ENCODE measurements at regions not wholly inside any gene's neighbourhood (a gene's known extent, or its start where the extent isn't known, plus 50 kb on each side); places are given as distances from the start of the nearest gene placed in this dataset.

GRCh38 chr6:163963205-163964120 is 548.9 kb downstream of the QKI start:
- Histone ChIP-seq H4K20me1 (no peaks in the 10 kb centered on the region), H3K27ac (no peak overlapping the region), H3K27me3 (no peaks in the 10 kb centered on the region), H3K9me3 (replicated peaks in 1 of 11) (no peaks in the 10 kb centered on the region), H3K4me1 (no peaks in the 10 kb centered on the region), H3K36me3 (no peaks in the 10 kb centered on the region), H3K4me2 (no peak overlapping the region), H3K4me3 (no peak overlapping the region), H3K9ac (no peak overlapping the region)
- no peak for TF ChIP-seq Cebpa-rat (IDR thresholded peaks at IDR 0.05)

- H3K4me1 ChIP-seq = no peaks in the 10 kb centered on the region
These were observed 548.2 kb downstream of the QKI start for GRCh38 chr6:163962627-163963117.

GRCh38 chr6:163960128-163960527 is 545.6 kb downstream of the QKI start:
- H3K27ac ChIP-seq = no peak overlapping the region

More at GRCh38 chr6:163962627-163963117, 548.2 kb downstream of the QKI start:
- Histone ChIP-seq H3K4me2 (no peak overlapping the region), H3K36me3 (no peaks in the 10 kb centered on the region), H3K27ac (no peak overlapping the region), H3K9ac (no peak overlapping the region), H3K4me3 (no peak overlapping the region), H4K20me1 (no peaks in the 10 kb centered on the region), H3K9me3 (replicated peaks in 1 of 11) (no peaks in the 10 kb centered on the region), H3K27me3 (no peaks in the 10 kb centered on the region)
- TF ChIP-seq Cebpa-rat (IDR thresholded peaks at IDR 0.05) = no peak

DNA sequence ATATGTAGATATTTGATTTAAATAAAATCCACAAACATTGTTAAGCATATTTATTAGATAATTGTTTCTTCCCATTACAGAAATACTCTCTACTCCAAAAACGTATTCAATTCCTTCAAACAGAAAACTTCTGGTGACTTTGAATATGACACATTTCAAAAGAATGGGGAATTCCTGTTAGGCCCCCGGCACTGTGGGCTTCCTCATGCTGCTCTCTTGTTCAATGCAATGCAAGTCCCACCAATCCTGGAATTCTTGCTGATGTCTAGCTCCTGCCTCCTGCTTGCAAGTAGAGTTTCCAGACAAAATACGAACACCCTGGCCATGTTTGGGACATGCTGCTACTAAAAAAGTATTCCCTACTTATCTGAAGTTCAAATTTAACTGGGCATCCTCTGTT is 544.1 kb downstream of the QKI start:
- Histone ChIP-seq H3K27me3 (no peaks in the 10 kb centered on the region), H3K4me2 (no peak overlapping the region)

More at GRCh38 chr6:163960128-163960527, 545.6 kb downstream of the QKI start:
- Histone ChIP-seq H3K9me3 (replicated peaks in 1 of 11) (no peaks in the 10 kb centered on the region), H4K20me1 (no peaks in the 10 kb centered on the region), H3K27me3 (no peaks in the 10 kb centered on the region), H3K4me3 (no peak overlapping the region), H3K4me2 (no peak overlapping the region), H3K9ac (no peak overlapping the region), H3K4me1 (0 out of 20 replicates have a peak, but pooled peaks cover 0 to 4% (median 0%) of the 10 kb centered on the region in 10 experiments), H3K36me3 (no peaks in the 10 kb centered on the region)
- no peak for TF ChIP-seq Cebpa-rat (IDR thresholded peaks at IDR 0.05)

GRCh38 chr6:163956571-163957407 is 542.3 kb downstream of the QKI start:
- H3K9ac ChIP-seq = no peak overlapping the region
- no peak for TF ChIP-seq Cebpa-rat (IDR thresholded peaks at IDR 0.05)
- peak overlapping the region in 2 of 11 experiments; percentile 41 to 52; a peak in 2 of 22 replicates for H3K4me2 ChIP-seq
- no peaks in the 10 kb centered on the region for H3K36me3 ChIP-seq
- no peak overlapping the region for H3K4me3 ChIP-seq
- H3K27me3 ChIP-seq = no peaks in the 10 kb centered on the region
- H3K9me3 ChIP-seq (replicated peaks in 1 of 11) = no peaks in the 10 kb centered on the region
- no peak overlapping the region for H3K27ac ChIP-seq
- no peaks in the 10 kb centered on the region for H4K20me1 ChIP-seq
- H3K4me1 ChIP-seq = 0 out of 20 replicates have a peak, but pooled peaks cover 0 to 4% (median 0%) of the 10 kb centered on the region in 10 experiments

More for the DNA sequence above, 544.1 kb downstream of the QKI start:
- no peak overlapping the region for H3K9ac ChIP-seq
- TF ChIP-seq Cebpa-rat (IDR thresholded peaks at IDR 0.05) = no peak
- H3K36me3 ChIP-seq = no peaks in the 10 kb centered on the region
- no peak overlapping the region for H3K4me3 ChIP-seq
- H4K20me1 ChIP-seq = no peaks in the 10 kb centered on the region
- no peaks in the 10 kb centered on the region for H3K9me3 ChIP-seq (replicated peaks in 1 of 11)
- H3K4me1 ChIP-seq = 0 out of 20 replicates have a peak, but pooled peaks cover 0 to 4% (median 0%) of the 10 kb centered on the region in 10 experiments
- H3K27ac ChIP-seq = no peak overlapping the region

DNA sequence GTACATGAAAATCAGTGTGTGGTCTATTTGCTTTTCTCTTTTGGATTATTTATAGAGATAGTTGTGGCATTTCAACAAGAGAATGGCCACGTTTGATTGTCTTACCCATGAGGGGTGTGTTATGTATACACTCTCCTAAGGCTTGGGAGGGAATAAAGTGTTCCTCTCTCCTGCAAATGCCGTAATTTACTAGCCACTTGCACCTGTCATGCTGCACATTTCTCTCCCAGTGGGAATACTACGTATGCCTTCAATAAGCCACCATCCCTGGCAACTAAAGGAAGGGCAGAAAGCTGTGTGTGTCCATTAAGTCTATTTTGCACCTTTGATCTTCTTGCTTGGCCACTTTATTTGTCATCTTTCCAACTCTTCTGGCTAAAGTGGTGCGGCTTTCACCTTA is 541.2 kb downstream of the QKI start:
- no peak for TF ChIP-seq Cebpa-rat (IDR thresholded peaks at IDR 0.05)
- H4K20me1 ChIP-seq = no peaks in the 10 kb centered on the region
- H3K4me3 ChIP-seq = no peak overlapping the region
- no peak overlapping the region for H3K4me2 ChIP-seq
- H3K36me3 ChIP-seq = no peaks in the 10 kb centered on the region
- 0 out of 20 replicates have a peak, but pooled peaks cover 0 to 4% (median 0%) of the 10 kb centered on the region in 10 experiments for H3K4me1 ChIP-seq
- no peak overlapping the region for H3K27ac ChIP-seq
- no peaks in the 10 kb centered on the region for H3K27me3 ChIP-seq
- no peak overlapping the region for H3K9ac ChIP-seq
- H3K9me3 ChIP-seq (replicated peaks in 1 of 11) = no peaks in the 10 kb centered on the region

DNA sequence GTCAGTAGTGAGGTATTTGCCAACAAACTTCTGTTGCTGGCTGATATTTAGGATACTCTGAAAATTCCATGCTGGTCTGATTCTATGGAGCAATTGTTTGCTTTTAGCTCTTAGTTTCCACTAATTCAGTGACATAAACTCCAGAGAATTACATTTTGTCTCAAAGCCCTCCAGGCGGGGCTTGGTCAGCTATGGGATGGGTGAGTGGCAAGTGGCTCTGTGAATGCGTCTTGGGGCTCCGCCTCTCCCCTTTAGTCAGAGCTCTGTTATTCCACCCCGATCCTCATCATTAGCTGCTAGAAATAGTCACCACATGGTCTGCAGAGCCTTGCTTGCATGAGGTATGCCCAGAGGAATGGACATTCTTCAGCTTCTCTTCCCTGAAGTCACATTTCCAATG is 540.6 kb downstream of the QKI start:
- H3K9me3 ChIP-seq (replicated peaks in 1 of 11) = no peaks in the 10 kb centered on the region
- H3K4me3 ChIP-seq = no peak overlapping the region
- no peaks in the 10 kb centered on the region for H3K36me3 ChIP-seq
- no peak overlapping the region for H3K4me2 ChIP-seq
- no peaks in the 10 kb centered on the region for H4K20me1 ChIP-seq
- no peak overlapping the region for H3K27ac ChIP-seq
- no peaks in the 10 kb centered on the region for H3K27me3 ChIP-seq
- 0 out of 20 replicates have a peak, but pooled peaks cover 0 to 4% (median 0%) of the 10 kb centered on the region in 10 experiments for H3K4me1 ChIP-seq
- no peak overlapping the region for H3K9ac ChIP-seq
- TF ChIP-seq Cebpa-rat (IDR thresholded peaks at IDR 0.05) = no peak

- H3K9ac ChIP-seq = no peak overlapping the region
- H3K36me3 ChIP-seq = no peaks in the 10 kb centered on the region
- no peak overlapping the region for H3K4me2 ChIP-seq
- H3K4me3 ChIP-seq = no peak overlapping the region
- H4K20me1 ChIP-seq = no peaks in the 10 kb centered on the region
- no peak for TF ChIP-seq Cebpa-rat (IDR thresholded peaks at IDR 0.05)
- no peak overlapping the region for H3K27ac ChIP-seq
- no peaks in the 10 kb centered on the region for H3K27me3 ChIP-seq
- H3K4me1 ChIP-seq = 0 out of 20 replicates have a peak, but pooled peaks cover 0 to 4% (median 0%) of the 10 kb centered on the region in 10 experiments
- H3K9me3 ChIP-seq (replicated peaks in 1 of 11) = no peaks in the 10 kb centered on the region
These were observed 539.7 kb downstream of the QKI start for GRCh38 chr6:163954088-163954775.

All from BLaER1 treated with 17β-estradiol and CSF1 and Interleukin-3, amounts not matched to agents 10 nM and 100 nM (cell line).